SK-N-SH (cell line): ENCODE measurements at regions not wholly inside any gene's neighbourhood (a gene's known extent, or its start where the extent isn't known, plus 50 kb on each side); places are given as distances from the start of the nearest gene placed in this dataset.
A peak's percentile ranks its signal among the peaks of the same experiment; 100 is the strongest.

Source experiments
- CTCF ChIA-PET: fragments of 300-600, 350-600 bp; formaldehyde crosslinking; extraction: SDS; loops from one replicate; lab custom pipeline; 2021; lab: Yijun Ruan, JAX
- POLR2A ChIA-PET: fragments of 350-600 bp; sonication (Branson Sonifier 250); formaldehyde crosslinking; extraction: SDS; loops from one replicate; lab custom pipeline; 2020; ENCODE audit warnings: antibody characterized with exemption, inconsistent platforms; lab: Yijun Ruan, JAX
- DNase-seq: peaks from one replicate; pipeline ENCODE4 v3.0.0; 2012
- H2AFZ ChIP-seq: fragments of 200-600 bp; sonication (generic); 2 replicates; pipeline ENCODE4 v1.8.1; 2016; ENCODE audit warnings: antibody characterized with exemption, mild to moderate bottlenecking, low read depth
- H3F3A ChIP-seq: fragments of 200-600 bp; sonication (generic); replicated peaks from 2 replicates; pipeline ENCODE3; 2016; ENCODE audit warnings: antibody characterized with exemption, mild to moderate bottlenecking; ENCODE audit not compliant: insufficient read depth
- H3K27ac ChIP-seq, 2 experiments: fragments of 200-500 bp in 1 of 2; fragments of 200-600 bp in 1 of 2; sonication (Bioruptor generic) in 1 of 2; sonication (generic), shearing (Covaris generic) in 1 of 2; 2 replicates each; pipeline versions ENCODE4 v1.5.1 to v1.6.1; 2014 to 2016; ENCODE audit warnings: low read depth in 2 of 2, inconsistent platforms in 1 of 2, low read length in 1 of 2, mild to moderate bottlenecking in 1 of 2, mixed read lengths in 1 of 2
- H3K27me3 ChIP-seq: fragments of 200-600 bp; sonication (generic), shearing (Covaris generic); 2 replicates; pipeline ENCODE4 v1.6.1; 2016; ENCODE audit warnings: mixed run types; ENCODE audit not compliant: insufficient read depth
- H3K36me3 ChIP-seq, 2 experiments: fragments of 200-500 bp in 1 of 2; fragments of 200-600 bp in 1 of 2; sonication (Bioruptor generic) in 1 of 2; sonication (generic) in 1 of 2; replicated peaks in 1 of 2; 2 replicates each; pipeline versions ENCODE3 to v1.5.1; 2014 to 2016; ENCODE audit warnings: low read length in 1 of 2, mild to moderate bottlenecking in 1 of 2; ENCODE audit not compliant: insufficient read depth in 2 of 2, control insufficient read depth in 1 of 2
- H3K4me1 ChIP-seq, 2 experiments: fragments of 200-500 bp in 1 of 2; fragments of 200-600 bp in 1 of 2; sonication (Bioruptor generic) in 1 of 2; sonication (generic), shearing (Covaris generic) in 1 of 2; 2 replicates each; pipeline versions ENCODE4 v1.5.1 to v1.6.1; 2014 to 2016; ENCODE audit warnings: low read depth in 1 of 2, low read length in 1 of 2, mixed run types in 1 of 2; ENCODE audit not compliant: insufficient read depth in 2 of 2, control insufficient read depth in 1 of 2
- H3K4me2 ChIP-seq: fragments of 200-600 bp; sonication (generic), shearing (Covaris generic); 2 replicates; pipeline ENCODE4 v1.6.1; 2017; ENCODE audit warnings: mixed run types
- H3K4me3 ChIP-seq, 2 experiments: fragments of 200-500 bp in 1 of 2; fragments of 200-600 bp in 1 of 2; sonication (Bioruptor generic) in 1 of 2; sonication (generic), shearing (Covaris generic) in 1 of 2; 2 replicates each; pipeline versions ENCODE4 v1.5.1 to v1.8.1; 2014 to 2016; ENCODE audit warnings: low read depth in 2 of 2, inconsistent platforms in 1 of 2, low read length in 1 of 2, mild to moderate bottlenecking in 1 of 2, mixed read lengths in 1 of 2, moderate library complexity in 1 of 2
- H3K79me2 ChIP-seq: fragments of 200-600 bp; sonication (generic); 2 replicates; pipeline ENCODE4 v1.8.1; 2017; ENCODE audit warnings: mild to moderate bottlenecking; ENCODE audit not compliant: insufficient read depth
- H3K9ac ChIP-seq: fragments of 200-600 bp; sonication (generic); 2 replicates; pipeline ENCODE4 v1.6.1; 2017; ENCODE audit warnings: mixed run types
- H3K9me2 ChIP-seq: fragments of 200-600 bp; sonication (generic); 2 replicates; pipeline ENCODE4 v1.6.1; 2017; ENCODE audit warnings: mixed run types
- H3K9me3 ChIP-seq: fragments of 200-600 bp; sonication (generic); 2 replicates; pipeline ENCODE4 v1.6.1; 2017; ENCODE audit warnings: mixed run types, mild to moderate bottlenecking, moderate library complexity
- H4K20me1 ChIP-seq: fragments of 200-600 bp; sonication (generic); 2 replicates; pipeline ENCODE4 v1.6.1; 2017; ENCODE audit warnings: mild to moderate bottlenecking, mixed run types; ENCODE audit not compliant: insufficient read depth
- EP300 ChIP-seq, 2 experiments: IDR thresholded peaks; 2 replicates each; pipeline versions ENCODE4 v1.4.0 to v1.6.1; 2012; ENCODE audit warnings: borderline replicate concordance in 1 of 2, low read depth in 1 of 2, low read length in 1 of 2
- FOSL2 ChIP-seq: IDR thresholded peaks from 2 replicates; pipeline ENCODE4 v1.4.0; 2012; ENCODE audit warnings: low read depth, mild to moderate bottlenecking, moderate library complexity, borderline replicate concordance
- FOXJ3 ChIP-seq: sonication (generic); formaldehyde crosslinking; IDR thresholded peaks from 2 replicates; pipeline ENCODE4 v1.5.1; 2020; ENCODE audit warnings: mild to moderate bottlenecking, missing genetic modification reagents
- GABPA ChIP-seq: IDR thresholded peaks from 2 replicates; pipeline ENCODE4 v1.4.0; 2012; ENCODE audit warnings: low read depth, mild to moderate bottlenecking
- GATA2 ChIP-seq: sonication (generic); formaldehyde crosslinking; IDR thresholded peaks from 2 replicates; pipeline ENCODE4 v1.5.0; 2020; ENCODE audit warnings: mild to moderate bottlenecking, missing genetic modification reagents
- RCOR1 ChIP-seq: fragments of 150-350 bp; IDR thresholded peaks from 2 replicates; pipeline ENCODE4 v1.6.1; 2017; ENCODE audit warnings: antibody characterized with exemption, low read length
- RXRA ChIP-seq: IDR thresholded peaks from 2 replicates; pipeline ENCODE4 v1.4.0; 2012; ENCODE audit warnings: low read depth, mild to moderate bottlenecking, borderline replicate concordance
- WGBS: methylation state at CpG from one replicate; pipeline ENCODE4 v1.1.6; 2017; ENCODE audit warnings: low lambda C conversion rate; 5-methylcytosine and 5-hydroxymethylcytosine counted together
- TF ChIP-seq, protein P1 (sequence below): IDR thresholded peaks from 2 replicates; pipeline ENCODE4 v1.4.0; 2012; ENCODE audit warnings: low read depth, borderline replicate concordance
- TF ChIP-seq, protein P2 (sequence below): fragments of 150-350 bp; IDR thresholded peaks from 2 replicates; pipeline ENCODE4 v1.6.1; 2016; ENCODE audit warnings: mild to moderate bottlenecking, low read depth, low read length
- TF ChIP-seq, protein P3 (sequence below): fragments of 200-600 bp; sonication (generic); IDR thresholded peaks from 2 replicates; pipeline ENCODE4 v1.6.1; 2017; ENCODE audit warnings: antibody characterized with exemption, mild to moderate bottlenecking, moderate library complexity
- TF ChIP-seq, protein P4 (sequence below): IDR thresholded peaks from 2 replicates; pipeline ENCODE4; 2012

DNA sequence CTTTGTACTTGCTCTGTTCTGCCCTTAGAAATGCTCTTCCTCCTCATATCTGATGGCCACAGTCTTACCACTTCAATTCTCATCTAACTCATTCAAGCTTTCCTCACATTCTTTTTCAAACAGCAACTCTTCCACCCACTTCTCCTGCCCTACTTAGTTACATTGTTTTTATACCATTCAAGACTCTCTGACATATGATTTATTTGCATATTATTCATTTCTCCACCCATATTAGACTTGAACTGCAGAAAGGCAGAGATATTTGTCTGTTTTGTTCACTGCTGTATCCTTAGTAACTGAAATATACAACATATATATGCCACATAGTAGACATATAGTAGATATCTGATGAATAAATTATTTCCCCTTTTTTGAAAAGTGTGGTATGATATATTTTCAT lies 95.5 kb upstream of the DCN start:
- H2AFZ ChIP-seq, result no peak overlapping the region
- ChIA-PET CTCF (interaction anchor here (1.1 kb wide), 1 partner anchor 99 kb away, joined by 3 read pairs; no protein-coding TSS in a partner anchor), POLR2A (no interaction called here)
- no peaks in the 10 kb centered on the region for H3K27me3 ChIP-seq
- H3K9me2 ChIP-seq, result no peaks in the 10 kb centered on the region
- TF ChIP-seq, protein P1, sequence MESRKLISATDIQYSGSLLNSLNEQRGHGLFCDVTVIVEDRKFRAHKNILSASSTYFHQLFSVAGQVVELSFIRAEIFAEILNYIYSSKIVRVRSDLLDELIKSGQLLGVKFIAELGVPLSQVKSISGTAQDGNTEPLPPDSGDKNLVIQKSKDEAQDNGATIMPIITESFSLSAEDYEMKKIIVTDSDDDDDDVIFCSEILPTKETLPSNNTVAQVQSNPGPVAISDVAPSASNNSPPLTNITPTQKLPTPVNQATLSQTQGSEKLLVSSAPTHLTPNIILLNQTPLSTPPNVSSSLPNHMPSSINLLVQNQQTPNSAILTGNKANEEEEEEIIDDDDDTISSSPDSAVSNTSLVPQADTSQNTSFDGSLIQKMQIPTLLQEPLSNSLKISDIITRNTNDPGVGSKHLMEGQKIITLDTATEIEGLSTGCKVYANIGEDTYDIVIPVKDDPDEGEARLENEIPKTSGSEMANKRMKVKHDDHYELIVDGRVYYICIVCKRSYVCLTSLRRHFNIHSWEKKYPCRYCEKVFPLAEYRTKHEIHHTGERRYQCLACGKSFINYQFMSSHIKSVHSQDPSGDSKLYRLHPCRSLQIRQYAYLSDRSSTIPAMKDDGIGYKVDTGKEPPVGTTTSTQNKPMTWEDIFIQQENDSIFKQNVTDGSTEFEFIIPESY, result no peak
- no peak for TF ChIP-seq EP300 (IDR thresholded peaks at IDR 0.05; ENCODE audit: borderline replicate concordance in 1 of 2, low read depth in 1 of 2, low read length in 1 of 2)
- TF ChIP-seq, protein P2, sequence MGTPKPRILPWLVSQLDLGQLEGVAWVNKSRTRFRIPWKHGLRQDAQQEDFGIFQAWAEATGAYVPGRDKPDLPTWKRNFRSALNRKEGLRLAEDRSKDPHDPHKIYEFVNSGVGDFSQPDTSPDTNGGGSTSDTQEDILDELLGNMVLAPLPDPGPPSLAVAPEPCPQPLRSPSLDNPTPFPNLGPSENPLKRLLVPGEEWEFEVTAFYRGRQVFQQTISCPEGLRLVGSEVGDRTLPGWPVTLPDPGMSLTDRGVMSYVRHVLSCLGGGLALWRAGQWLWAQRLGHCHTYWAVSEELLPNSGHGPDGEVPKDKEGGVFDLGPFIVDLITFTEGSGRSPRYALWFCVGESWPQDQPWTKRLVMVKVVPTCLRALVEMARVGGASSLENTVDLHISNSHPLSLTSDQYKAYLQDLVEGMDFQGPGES, result no peak
- no peak for TF ChIP-seq GABPA
- TF ChIP-seq, protein P3, sequence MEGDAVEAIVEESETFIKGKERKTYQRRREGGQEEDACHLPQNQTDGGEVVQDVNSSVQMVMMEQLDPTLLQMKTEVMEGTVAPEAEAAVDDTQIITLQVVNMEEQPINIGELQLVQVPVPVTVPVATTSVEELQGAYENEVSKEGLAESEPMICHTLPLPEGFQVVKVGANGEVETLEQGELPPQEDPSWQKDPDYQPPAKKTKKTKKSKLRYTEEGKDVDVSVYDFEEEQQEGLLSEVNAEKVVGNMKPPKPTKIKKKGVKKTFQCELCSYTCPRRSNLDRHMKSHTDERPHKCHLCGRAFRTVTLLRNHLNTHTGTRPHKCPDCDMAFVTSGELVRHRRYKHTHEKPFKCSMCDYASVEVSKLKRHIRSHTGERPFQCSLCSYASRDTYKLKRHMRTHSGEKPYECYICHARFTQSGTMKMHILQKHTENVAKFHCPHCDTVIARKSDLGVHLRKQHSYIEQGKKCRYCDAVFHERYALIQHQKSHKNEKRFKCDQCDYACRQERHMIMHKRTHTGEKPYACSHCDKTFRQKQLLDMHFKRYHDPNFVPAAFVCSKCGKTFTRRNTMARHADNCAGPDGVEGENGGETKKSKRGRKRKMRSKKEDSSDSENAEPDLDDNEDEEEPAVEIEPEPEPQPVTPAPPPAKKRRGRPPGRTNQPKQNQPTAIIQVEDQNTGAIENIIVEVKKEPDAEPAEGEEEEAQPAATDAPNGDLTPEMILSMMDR, result no peak
- TF ChIP-seq FOXJ3 (CRISPR knock-in tag), result no peak
- TF ChIP-seq GATA2 (CRISPR knock-in tag), result no peak
- TF ChIP-seq RCOR1, result no peak
- TF ChIP-seq FOSL2, result no peak
- no peaks in the 10 kb centered on the region for H3K36me3 ChIP-seq
- H3K4me3 ChIP-seq, result no peak overlapping the region
- DNase-seq, result no peak
- H3K27ac ChIP-seq, result no peak overlapping the region
- H3F3A ChIP-seq, result peaks cover 4% of the 10 kb centered on the region
- no peak overlapping the region for H3K9ac ChIP-seq
- H3K4me2 ChIP-seq, result no peak overlapping the region
- H3K4me1 ChIP-seq, result peaks cover 0 to 5% of the 10 kb centered on the region in 2 experiments; a peak in 2 of 4 replicates
- no peaks in the 10 kb centered on the region for H3K9me3 ChIP-seq
- no peaks in the 10 kb centered on the region for H3K79me2 ChIP-seq
- no peaks in the 10 kb centered on the region for H4K20me1 ChIP-seq

DNA sequence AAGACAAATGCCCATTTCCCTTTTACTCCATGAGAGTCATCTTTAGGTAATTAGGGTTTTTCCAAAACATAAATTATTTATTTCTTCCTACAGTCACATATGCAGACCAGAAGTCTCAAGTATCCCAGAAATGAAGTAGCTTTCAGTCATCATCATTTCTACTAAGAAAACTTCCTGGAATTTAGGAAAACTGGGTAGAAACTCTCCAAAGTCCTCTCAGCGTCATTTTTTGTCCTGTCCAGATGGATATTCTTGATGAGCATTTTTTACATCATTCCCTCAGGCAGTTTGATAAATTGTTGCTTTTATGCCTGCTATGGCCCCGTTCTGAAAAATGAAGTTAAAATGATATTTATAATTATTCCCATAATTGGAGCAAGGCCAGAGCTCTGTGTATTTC lies 93.9 kb upstream of the DCN start:
- POLR2A ChIA-PET, result no interaction called here
- no peak overlapping the region for H2AFZ ChIP-seq
- WGBS, result 15% methylated on average over 2 of the region's 2 CpGs

More for the DNA sequence above, 93.9 kb upstream of the DCN start:
- Histone ChIP-seq H3K27me3 (no peaks in the 10 kb centered on the region), H3K4me2 (no peak overlapping the region), H3K9ac (no peak overlapping the region), H3K9me3 (no peaks in the 10 kb centered on the region), H3K9me2 (no peaks in the 10 kb centered on the region), H3K4me3 (no peak overlapping the region), H3K27ac (peak overlapping the region in 1 of 2 experiments; percentile 85; a peak in 2 of 4 replicates), H3K79me2 (no peaks in the 10 kb centered on the region), H4K20me1 (no peaks in the 10 kb centered on the region), H3F3A (peaks cover 4% of the 10 kb centered on the region), H3K36me3 (no peaks in the 10 kb centered on the region), H3K4me1 (peaks cover 0 to 5% of the 10 kb centered on the region in 2 experiments; a peak in 2 of 4 replicates)
- TF ChIP-seq, protein P4, sequence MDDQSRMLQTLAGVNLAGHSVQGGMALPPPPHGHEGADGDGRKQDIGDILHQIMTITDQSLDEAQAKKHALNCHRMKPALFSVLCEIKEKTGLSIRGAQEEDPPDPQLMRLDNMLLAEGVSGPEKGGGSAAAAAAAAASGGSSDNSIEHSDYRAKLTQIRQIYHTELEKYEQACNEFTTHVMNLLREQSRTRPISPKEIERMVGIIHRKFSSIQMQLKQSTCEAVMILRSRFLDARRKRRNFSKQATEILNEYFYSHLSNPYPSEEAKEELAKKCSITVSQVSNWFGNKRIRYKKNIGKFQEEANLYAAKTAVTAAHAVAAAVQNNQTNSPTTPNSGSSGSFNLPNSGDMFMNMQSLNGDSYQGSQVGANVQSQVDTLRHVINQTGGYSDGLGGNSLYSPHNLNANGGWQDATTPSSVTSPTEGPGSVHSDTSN, result 0 out of 2 replicates have a peak, but pooled peaks have one; percentile 19
- TF ChIP-seq RXRA (no peak), EP300 (IDR thresholded peaks at IDR 0.05; ENCODE audit: borderline replicate concordance in 1 of 2, low read depth in 1 of 2, low read length in 1 of 2) (peak in 1 of 2 experiments; percentile 16; a peak in 1 of 4 replicates)
- TF ChIP-seq, protein P3, result no peak
- DNase-seq, result no peak
- CTCF ChIA-PET, result interaction anchor here (0.7 to 1.2 kb wide), 3 partner anchors 50 to 298 kb away, joined by 3 read pairs; no protein-coding TSS in a partner anchor
